BLaER1 treated with 17β-estradiol and CSF1 and Interleukin-3, amounts not matched to agents 10 nM and 100 nM (cell line): ENCODE measurements at regions not wholly inside any gene's neighbourhood (a gene's known extent, or its start where the extent isn't known, plus 50 kb on each side); places are given as distances from the start of the nearest gene placed in this dataset.
"Not testable (repeated sequence)": the region's sequence is repeated elsewhere in the genome, so short reads cannot be mapped to it uniquely, and the experiment has no call there.

Experiments
- H3K27ac ChIP-seq, 11 experiments: shearing (Covaris generic); formaldehyde crosslinking; 2 replicates each; pipeline ENCODE4 v1.8.1; 2022
- H3K27me3 ChIP-seq, 11 experiments: shearing (Covaris generic); formaldehyde crosslinking; 2 replicates each; pipeline ENCODE4 v1.8.1; 2022
- H3K36me3 ChIP-seq, 11 experiments: shearing (Covaris generic); formaldehyde crosslinking; 2 replicates each; pipeline ENCODE4 v1.8.1; 2022
- H3K4me1 ChIP-seq, 10 experiments: shearing (Covaris generic); formaldehyde crosslinking; 2 replicates each; pipeline ENCODE4 v1.8.1; 2022
- H3K4me2 ChIP-seq, 11 experiments: shearing (Covaris generic); formaldehyde crosslinking; 2 replicates each; pipeline ENCODE4 v1.8.1; 2022
- H3K4me3 ChIP-seq, 10 experiments: shearing (Covaris generic); formaldehyde crosslinking; 2 replicates each; pipeline ENCODE4 v1.8.1; 2022
- H3K9ac ChIP-seq, 11 experiments: shearing (Covaris generic); formaldehyde crosslinking; 2 replicates each; pipeline ENCODE4 v1.8.1; 2022
- H3K9me3 ChIP-seq, 11 experiments: shearing (Covaris generic); formaldehyde crosslinking; replicated peaks in 1 of 11; 2 replicates each; pipeline ENCODE4 v1.8.1; 2022
- H4K20me1 ChIP-seq, 11 experiments: shearing (Covaris generic); formaldehyde crosslinking; 2 replicates each; pipeline ENCODE4 v1.8.1; 2022
- Cebpa-rat ChIP-seq, 11 experiments: shearing (Covaris generic); IDR thresholded peaks; 2 replicates each; pipeline ENCODE4 v1.8.1; 2022

DNA sequence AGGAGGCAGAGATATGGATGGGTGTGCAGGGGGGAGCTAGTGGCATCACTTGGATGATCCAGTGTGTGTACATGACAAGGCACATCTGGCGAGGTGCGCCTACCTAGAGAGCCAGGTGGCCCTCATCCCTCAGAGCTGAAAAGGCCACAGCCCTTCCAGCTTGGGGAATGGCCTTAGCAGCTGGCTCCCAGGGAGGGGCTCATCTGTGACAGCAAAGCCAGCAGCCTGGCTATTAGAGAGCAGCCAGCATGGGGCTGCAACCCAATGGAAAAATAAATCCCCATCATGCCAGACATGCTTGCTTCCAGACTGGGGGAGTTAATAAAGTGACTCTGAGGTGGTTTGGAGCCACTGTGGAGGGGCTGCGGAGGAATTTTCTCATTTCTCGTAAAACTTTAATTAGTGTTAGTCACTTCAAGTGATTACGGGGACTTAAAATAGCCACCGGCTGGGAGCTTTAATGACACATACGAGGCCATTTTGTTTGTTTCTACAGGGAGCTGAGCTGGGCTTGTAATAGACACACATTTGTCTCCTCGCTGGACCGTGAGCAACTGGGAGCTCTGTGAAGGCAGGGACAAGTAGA is 111.2 kb upstream of the ALX4 start:
- no peaks in the 10 kb centered on the region for H3K27me3 ChIP-seq
- H3K36me3 ChIP-seq, result no peaks in the 10 kb centered on the region
- peaks cover 0 to 3% (median under 1%) of the 10 kb centered on the region in 11 experiments; a peak in 5 of 22 replicates for H3K9me3 ChIP-seq
- no peak for TF ChIP-seq Cebpa-rat (IDR thresholded peaks at IDR 0.05)
- no peaks in the 10 kb centered on the region; a peak in 1 of 22 replicates for H4K20me1 ChIP-seq
- H3K4me1 ChIP-seq, result peaks cover 0 to 7% (median 2%) of the 10 kb centered on the region in 10 experiments; a peak in 6 of 20 replicates
- no peak overlapping the region for H3K9ac ChIP-seq
- H3K4me2 ChIP-seq, result peak overlapping the region in 1 of 11 experiments; percentile 13; a peak in 1 of 22 replicates
- no peak overlapping the region for H3K4me3 ChIP-seq
- H3K27ac ChIP-seq, result no peak overlapping the region

DNA sequence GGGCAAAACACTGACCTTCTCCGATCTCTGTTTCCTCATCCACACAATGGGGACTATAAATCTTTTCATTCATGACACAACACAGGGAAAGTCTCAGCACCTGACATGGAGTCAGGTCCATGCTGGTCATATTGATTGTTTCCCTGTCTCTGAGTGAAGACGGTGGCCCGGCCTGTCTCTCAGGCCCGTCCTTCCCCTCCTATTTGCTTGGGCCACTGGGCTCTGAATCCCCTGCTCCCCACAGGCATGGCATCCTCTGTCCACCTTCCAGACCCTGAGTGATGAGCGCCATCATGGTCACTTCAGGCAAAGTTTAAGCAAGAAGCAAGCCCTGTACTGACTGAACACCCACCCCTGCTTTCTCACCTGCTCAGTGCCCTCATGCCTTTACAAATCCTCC is 113.3 kb upstream of the ALX4 start:
- no peak overlapping the region for H3K4me2 ChIP-seq
- no peaks in the 10 kb centered on the region for H3K36me3 ChIP-seq
- H3K9ac ChIP-seq, result no peak overlapping the region
- H4K20me1 ChIP-seq, result no peaks in the 10 kb centered on the region; a peak in 1 of 22 replicates
- no peaks in the 10 kb centered on the region for H3K9me3 ChIP-seq
- TF ChIP-seq Cebpa-rat (IDR thresholded peaks at IDR 0.05), result no peak
- no peak overlapping the region for H3K27ac ChIP-seq
- peaks cover 0 to 11% (median 2%) of the 10 kb centered on the region in 10 experiments; a peak in 5 of 20 replicates for H3K4me1 ChIP-seq
- no peak overlapping the region for H3K4me3 ChIP-seq
- H3K27me3 ChIP-seq, result no peaks in the 10 kb centered on the region

DNA sequence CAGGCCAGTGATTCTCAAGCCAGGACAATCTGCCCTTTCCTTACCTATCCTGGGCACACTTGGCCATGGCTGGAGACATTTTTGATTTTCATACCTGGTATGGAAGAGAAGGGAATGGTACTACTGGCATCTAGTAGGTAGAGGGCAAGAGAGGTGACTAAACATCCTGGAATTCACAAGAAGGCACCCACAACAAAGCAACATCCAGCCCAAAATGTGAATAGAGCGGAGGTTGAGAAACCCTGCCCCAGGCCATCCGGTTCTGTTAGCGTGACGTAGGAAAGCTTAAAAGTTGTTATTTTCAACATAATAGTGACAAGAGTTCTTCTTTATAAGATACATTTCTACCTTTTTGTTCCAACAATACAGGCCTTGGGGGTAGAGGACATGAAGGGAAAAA is 114.9 kb upstream of the ALX4 start:
- Histone ChIP-seq H3K36me3 (no peaks in the 10 kb centered on the region), H3K4me3 (no peak overlapping the region), H3K27ac (no peak overlapping the region), H3K4me1 (peaks cover 0 to 11% (median 2%) of the 10 kb centered on the region in 10 experiments; a peak in 6 of 20 replicates), H3K4me2 (no peak overlapping the region), H3K9me3 (no peaks in the 10 kb centered on the region), H3K9ac (no peak overlapping the region), H4K20me1 (no peaks in the 10 kb centered on the region; a peak in 1 of 22 replicates), H3K27me3 (no peaks in the 10 kb centered on the region)
- TF ChIP-seq Cebpa-rat (IDR thresholded peaks at IDR 0.05), result no peak

DNA sequence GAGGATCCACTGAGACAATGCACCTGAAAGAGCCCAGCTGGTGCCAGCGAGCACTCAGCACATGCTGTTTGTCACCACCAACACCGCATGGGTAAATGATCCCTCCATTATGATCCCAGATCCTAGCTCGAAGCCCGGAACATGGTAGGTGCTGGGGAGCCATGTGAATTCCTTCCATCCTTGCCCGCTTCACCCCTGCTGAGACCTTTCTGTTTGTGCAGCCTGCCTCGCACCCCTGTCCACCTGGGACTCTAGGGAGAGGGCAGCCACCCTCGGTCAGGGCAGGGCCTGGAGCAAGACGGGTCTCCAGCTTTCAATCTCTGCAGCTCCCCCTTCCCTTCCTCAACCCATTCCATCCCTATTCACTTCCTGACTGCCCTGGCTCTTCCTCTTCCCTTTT is 116.2 kb upstream of the ALX4 start:
- no peaks in the 10 kb centered on the region; a peak in 1 of 22 replicates for H4K20me1 ChIP-seq
- no peak overlapping the region for H3K27ac ChIP-seq
- peaks cover 0 to 16% (median 0%) of the 10 kb centered on the region in 10 experiments; a peak in 6 of 20 replicates for H3K4me1 ChIP-seq
- H3K9me3 ChIP-seq, result no peaks in the 10 kb centered on the region
- no peaks in the 10 kb centered on the region for H3K36me3 ChIP-seq
- TF ChIP-seq Cebpa-rat (IDR thresholded peaks at IDR 0.05), result no peak
- H3K9ac ChIP-seq, result no peak overlapping the region
- no peaks in the 10 kb centered on the region for H3K27me3 ChIP-seq
- no peak overlapping the region for H3K4me3 ChIP-seq
- peak overlapping the region in 1 of 11 experiments; percentile 26; a peak in 1 of 22 replicates for H3K4me2 ChIP-seq

DNA sequence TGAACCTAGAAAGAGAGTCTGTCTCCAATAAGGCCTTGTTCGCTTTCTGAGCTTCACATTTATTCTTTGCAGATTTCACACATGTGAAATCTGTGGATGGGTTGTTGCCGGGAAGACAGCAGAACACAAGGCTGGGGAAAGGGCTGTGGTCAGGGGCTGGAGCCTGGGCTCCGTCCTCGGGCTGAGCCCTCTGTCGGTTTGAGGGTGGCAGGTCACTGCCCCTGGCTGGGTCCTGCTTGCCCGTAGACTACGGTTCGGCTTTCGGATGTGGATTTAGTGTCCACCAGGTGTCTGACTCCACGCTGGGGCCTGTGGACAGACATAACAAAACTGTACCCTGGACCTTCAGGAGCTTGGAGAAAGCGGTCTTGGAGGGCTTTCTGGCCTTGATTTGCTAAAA is 117.0 kb upstream of the ALX4 start:
- Histone ChIP-seq H3K9me3 (no peaks in the 10 kb centered on the region), H3K9ac (no peak overlapping the region), H3K4me1 (peaks cover 0 to 16% (median 0%) of the 10 kb centered on the region in 10 experiments; a peak in 4 of 20 replicates), H3K27me3 (no peaks in the 10 kb centered on the region), H4K20me1 (no peaks in the 10 kb centered on the region; a peak in 1 of 22 replicates), H3K4me3 (no peak overlapping the region), H3K4me2 (no peak overlapping the region), H3K27ac (no peak overlapping the region), H3K36me3 (no peaks in the 10 kb centered on the region)
- no peak for TF ChIP-seq Cebpa-rat (IDR thresholded peaks at IDR 0.05)

DNA sequence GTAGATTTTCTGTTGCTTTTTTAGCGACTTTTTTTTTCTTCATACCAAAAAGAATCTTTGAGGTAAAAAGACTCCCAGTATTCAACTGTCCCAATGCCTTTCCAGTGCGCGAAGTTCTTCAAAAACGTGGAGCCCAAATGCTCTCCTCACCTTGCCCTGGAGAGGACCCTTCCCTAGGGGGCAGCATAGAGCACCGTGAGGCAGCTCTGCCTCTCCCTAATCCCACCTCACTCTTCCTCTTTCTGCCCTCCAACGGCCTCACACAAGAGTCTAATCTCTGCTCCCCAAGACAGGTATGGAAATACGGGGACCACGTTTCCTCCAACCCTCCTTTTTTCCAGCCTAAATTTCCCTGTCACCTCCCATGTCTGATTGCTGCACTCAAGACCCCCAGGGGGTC is 117.5 kb upstream of the ALX4 start:
- no peak overlapping the region for H3K4me3 ChIP-seq
- no peak for TF ChIP-seq Cebpa-rat (IDR thresholded peaks at IDR 0.05)
- no peak overlapping the region for H3K9ac ChIP-seq
- no peaks in the 10 kb centered on the region; a peak in 1 of 22 replicates for H4K20me1 ChIP-seq
- no peak overlapping the region for H3K4me2 ChIP-seq
- H3K4me1 ChIP-seq, result peaks cover 0 to 16% (median 0%) of the 10 kb centered on the region in 10 experiments; a peak in 4 of 20 replicates
- no peaks in the 10 kb centered on the region for H3K27me3 ChIP-seq
- H3K36me3 ChIP-seq, result no peaks in the 10 kb centered on the region
- H3K9me3 ChIP-seq, result no peaks in the 10 kb centered on the region; a peak in 1 of 22 replicates
- no peak overlapping the region for H3K27ac ChIP-seq

DNA sequence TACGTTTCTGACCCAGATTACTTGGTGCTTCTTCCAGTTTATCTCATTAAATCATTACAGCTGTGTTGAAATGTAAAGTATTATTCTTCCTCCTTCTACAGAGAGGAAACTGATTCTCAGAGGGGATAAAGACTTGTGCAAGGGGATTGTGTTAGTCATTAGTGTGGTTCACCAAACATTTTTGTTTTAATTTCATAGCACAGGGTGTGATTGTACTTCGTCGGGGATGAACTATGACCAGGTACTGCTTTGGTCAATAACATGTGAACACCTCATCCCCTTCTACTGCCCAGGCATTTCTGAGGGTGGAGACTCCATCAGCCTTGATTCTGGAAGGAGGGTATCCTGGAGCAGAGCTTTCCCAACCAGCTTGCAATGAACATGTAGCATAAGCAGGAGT is 120.2 kb upstream of the ALX4 start:
- Histone ChIP-seq H3K9me3 (no peaks in the 10 kb centered on the region; a peak in 1 of 22 replicates), H3K9ac (no peak overlapping the region), H3K27me3 (no peaks in the 10 kb centered on the region), H4K20me1 (no peaks in the 10 kb centered on the region), H3K36me3 (no peaks in the 10 kb centered on the region), H3K4me1 (peaks cover 0 to 16% (median 0%) of the 10 kb centered on the region in 10 experiments; a peak in 4 of 20 replicates), H3K4me3 (no peak overlapping the region), H3K27ac (no peak overlapping the region; a peak in 1 of 22 replicates), H3K4me2 (peak overlapping the region in 2 of 11 experiments; percentile 17 to 22; a peak in 3 of 22 replicates)
- TF ChIP-seq Cebpa-rat (IDR thresholded peaks at IDR 0.05), result no peak

DNA sequence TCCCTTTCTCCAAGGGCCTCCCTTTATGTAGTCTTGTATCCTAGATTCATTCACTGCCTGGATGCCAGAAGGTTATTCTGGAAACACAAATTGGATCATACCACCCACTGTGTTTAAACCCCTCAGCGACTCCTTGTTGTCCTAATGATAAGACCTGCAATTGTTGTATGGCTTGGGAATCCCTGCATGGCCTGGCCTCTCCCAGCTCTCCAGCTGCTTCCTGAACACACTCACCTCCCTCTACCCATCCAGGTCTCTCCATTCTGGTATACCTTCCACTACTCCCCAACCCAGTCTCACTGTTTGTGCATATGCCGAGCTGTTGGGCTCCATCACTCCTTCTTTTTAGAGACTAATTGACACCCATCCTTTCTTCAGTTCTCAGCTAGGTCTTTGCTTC is 124.3 kb upstream of the ALX4 start:
- Histone ChIP-seq H3K27me3 (no peaks in the 10 kb centered on the region), H3K9ac (no peak overlapping the region), H3K27ac (no peak overlapping the region), H3K9me3 (no peaks in the 10 kb centered on the region; a peak in 1 of 22 replicates), H4K20me1 (no peaks in the 10 kb centered on the region), H3K4me3 (no peak overlapping the region), H3K36me3 (no peaks in the 10 kb centered on the region), H3K4me2 (no peak overlapping the region), H3K4me1 (peaks cover 0 to 15% (median 0%) of the 10 kb centered on the region in 10 experiments; a peak in 3 of 20 replicates)
- no peak for TF ChIP-seq Cebpa-rat (IDR thresholded peaks at IDR 0.05)

DNA sequence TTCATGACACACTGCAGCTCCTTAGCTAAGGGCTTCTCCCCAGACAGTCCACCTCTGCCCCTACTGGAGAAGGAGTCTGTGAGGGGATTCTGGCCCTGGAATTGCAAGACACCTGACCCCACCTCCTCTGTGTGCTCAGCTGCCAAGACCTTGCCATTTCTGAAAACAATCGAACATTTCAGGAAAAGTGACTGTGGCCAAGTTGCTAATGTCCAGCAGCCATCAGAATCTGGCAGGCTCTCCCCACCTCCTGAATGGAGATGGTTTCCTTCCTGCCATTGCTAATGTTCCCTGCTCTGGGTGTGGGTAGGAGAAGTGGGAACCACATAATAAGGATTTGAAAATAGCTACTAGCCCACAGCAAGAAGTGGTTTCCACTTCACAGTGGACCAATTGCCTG is 127.2 kb upstream of the ALX4 start:
- no peaks in the 10 kb centered on the region for H3K27me3 ChIP-seq
- H3K36me3 ChIP-seq, result no peaks in the 10 kb centered on the region
- peaks cover 0 to 6% (median 0%) of the 10 kb centered on the region in 10 experiments; a peak in 1 of 20 replicates for H3K4me1 ChIP-seq
- peaks cover 0 to 5% (median 3%) of the 10 kb centered on the region in 11 experiments; a peak in 7 of 22 replicates for H3K9me3 ChIP-seq
- H3K27ac ChIP-seq, result no peak overlapping the region
- no peak overlapping the region for H3K9ac ChIP-seq
- 0 out of 22 replicates have a peak overlapping the region, but pooled peaks of 2 of the 11 experiments have one; percentile 4 to 18 for H3K4me2 ChIP-seq
- no peak for TF ChIP-seq Cebpa-rat (IDR thresholded peaks at IDR 0.05)
- H4K20me1 ChIP-seq, result no peaks in the 10 kb centered on the region
- H3K4me3 ChIP-seq, result no peak overlapping the region

DNA sequence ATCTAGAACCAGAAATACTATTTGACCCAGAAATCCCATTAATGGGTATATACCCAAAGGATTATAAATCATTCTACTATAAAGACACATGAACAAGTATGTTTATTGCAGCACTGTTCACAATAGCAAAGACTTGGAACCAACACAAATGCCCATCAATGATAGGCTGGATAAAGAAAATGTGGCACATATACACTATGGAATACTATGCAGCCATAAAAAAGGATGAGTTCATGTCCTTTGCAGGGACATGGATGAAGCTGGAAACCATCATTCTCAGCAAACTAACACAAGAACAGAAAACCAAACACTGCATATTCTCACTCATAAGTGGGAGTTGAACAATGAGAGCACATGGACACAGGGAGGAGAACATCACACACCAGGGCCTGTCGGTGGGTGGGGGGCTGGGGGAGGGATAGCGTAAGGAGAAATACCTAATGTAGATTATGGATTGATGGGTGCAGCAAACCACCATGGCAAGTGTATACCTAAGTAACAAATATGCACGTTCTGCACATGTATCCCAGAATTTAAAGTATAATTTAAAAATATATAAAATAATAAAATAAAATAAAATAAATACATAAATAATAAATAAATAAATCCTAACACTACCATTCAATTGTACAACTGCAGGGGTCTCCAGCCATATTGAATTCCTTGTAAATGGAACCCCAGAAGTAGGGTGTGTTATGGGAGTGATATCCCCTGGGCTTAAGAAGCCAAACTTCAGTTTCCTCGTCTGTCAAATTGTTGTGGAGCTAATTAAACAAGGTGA is 122.4 kb upstream of the CD82 start:
- H3K4me2 ChIP-seq, H3K27ac ChIP-seq, H3K27me3 ChIP-seq, H3K36me3 ChIP-seq, H3K9me3 ChIP-seq, H3K4me3 ChIP-seq, H4K20me1 ChIP-seq, H3K9ac ChIP-seq, H3K4me1 ChIP-seq: not testable (repeated sequence)
